ENCODE measurements at regions not wholly inside any gene's neighbourhood (a gene's known extent, or its start where the extent isn't known, plus 50 kb on each side); places are given as distances from the start of the nearest gene placed in this dataset.

- TF ChIP-seq RNF2 (IDR thresholded peaks at IDR 0.05; ENCODE audit: borderline replicate concordance, low read depth, low read length, missing control alignments, poor library complexity, severe bottlenecking) (no peak), RAD21 (IDR thresholded peaks at IDR 0.05 in 1 of 2, conservative IDR thresholded peaks at IDR 0.05 in 1 of 2; ENCODE audit: low read depth in 2 of 2, low read length in 2 of 2) (no peak), PHF8 (conservative IDR thresholded peaks at IDR 0.05; ENCODE audit: low read depth, low read length) (no peak), BCL11A (IDR thresholded peaks at IDR 0.05; ENCODE audit: low read depth in 2 of 2, low read length in 2 of 2) (no peak), TAF1 (IDR thresholded peaks at IDR 0.05; ENCODE audit: low read depth, low read length) (no peak)
Observed at GRCh38 chr3:72232331-72232730, 447.4 kb upstream of the PROK2 start (continued).

Measured in H1 (cell line).